Transverse colon (tissue), 4 donors: ENCODE measurements at regions not wholly inside any gene's neighbourhood (a gene's known extent, or its start where the extent isn't known, plus 50 kb on each side); places are given as distances from the start of the nearest gene placed in this dataset.

ENCODE experiments used
- CTCF ChIP-seq, 5 experiments: fragments of 200-600 bp in 3 of 5; fragments of 450-650 bp in 2 of 5; sonication (generic) in 3 of 5; IDR thresholded peaks; 1 replicate in 2 of 5; 2 replicates in 3 of 5; pipeline ENCODE4 v1.5.1; 2016 to 2017; ENCODE audit warnings: antibody characterized with exemption in 5 of 5, inconsistent platforms in 3 of 5, mild to moderate bottlenecking in 2 of 5, moderate library complexity in 1 of 5
- EP300 ChIP-seq: sonication (generic); formaldehyde crosslinking; IDR thresholded peaks from one replicate; pipeline ENCODE4 v1.6.1; 2017; ENCODE audit warnings: antibody characterized with exemption, low read depth
- POLR2A ChIP-seq: fragments of 450-650 bp; IDR thresholded peaks from one replicate; pipeline ENCODE4 v1.6.1; 2016; ENCODE audit warnings: antibody characterized with exemption, mild to moderate bottlenecking, moderate library complexity
- POLR2AphosphoS5 ChIP-seq, 3 donors: sonication (generic); formaldehyde crosslinking; IDR thresholded peaks; one replicate each; pipeline ENCODE4 v1.6.1; 2016; ENCODE audit warnings: antibody characterized with exemption in 3 of 3

- TF ChIP-seq CTCF (IDR thresholded peaks at IDR 0.05) (no peak), POLR2A (no peak), EP300 (no peak), POLR2AphosphoS5 (IDR thresholded peaks at IDR 0.05) (no peak)
Observed at GRCh38 chrX:149129767-149130166, 375.3 kb downstream of the IDS start.
